Fibroblast of lung (primary cell): ENCODE measurements at regions not wholly inside any gene's neighbourhood (a gene's known extent, or its start where the extent isn't known, plus 50 kb on each side); places are given as distances from the start of the nearest gene placed in this dataset.

Experiments
- DNase-seq, 2 donors: peaks; one replicate each; pipeline versions ENCODE4 v3.0.0 to v3.0.0-alpha.2; 2010; ENCODE audit warnings: low read depth in 2 of 2
- H2AFZ ChIP-seq: 2 replicates; pipeline ENCODE4 v1.5.1; 2012; ENCODE audit warnings: low read length, control low read depth, inconsistent platforms
- H3K27ac ChIP-seq: 2 replicates; pipeline ENCODE4 v1.5.1; 2011; ENCODE audit warnings: low read length, control low read depth; ENCODE audit not compliant: insufficient read depth
- H3K27me3 ChIP-seq: 2 replicates; pipeline ENCODE4 v1.5.1; 2011; ENCODE audit warnings: mild to moderate bottlenecking, low read length; ENCODE audit not compliant: control insufficient read depth, insufficient read depth
- H3K36me3 ChIP-seq: 2 replicates; pipeline ENCODE4 v1.5.1; 2011; ENCODE audit warnings: low read length; ENCODE audit not compliant: control insufficient read depth, insufficient read depth
- H3K4me1 ChIP-seq: 2 replicates; pipeline ENCODE4 v1.5.1; 2011; ENCODE audit warnings: low read length; ENCODE audit not compliant: control insufficient read depth, insufficient read depth; ENCODE audit errors: extremely low read depth
- H3K4me2 ChIP-seq: 2 replicates; pipeline ENCODE4 v1.5.1; 2011; ENCODE audit warnings: low read length, control low read depth; ENCODE audit not compliant: insufficient read depth; ENCODE audit errors: extremely low read depth
- H3K4me3 ChIP-seq, 4 experiments: fragments of 200-600 bp in 1 of 4; sonication (generic) in 1 of 4; replicated peaks in 1 of 4; 2 replicates each; pipeline ENCODE4 v1.5.1; 2011 to 2016; ENCODE audit warnings: low read length in 4 of 4, low read depth in 3 of 4, mild to moderate bottlenecking in 3 of 4, control low read depth in 2 of 4, inconsistent platforms in 1 of 4, mixed read lengths in 1 of 4; ENCODE audit not compliant: insufficient read depth in 1 of 4; ENCODE audit errors: control extremely low read depth in 1 of 4
- H3K79me2 ChIP-seq: 2 replicates; pipeline ENCODE4 v1.5.1; 2012; ENCODE audit warnings: mild to moderate bottlenecking, low read length, inconsistent platforms; ENCODE audit not compliant: control insufficient read depth, insufficient read depth
- H3K9ac ChIP-seq: 2 replicates; pipeline ENCODE4 v1.5.1; 2011; ENCODE audit warnings: mild to moderate bottlenecking, low read length, control low read depth; ENCODE audit not compliant: insufficient read depth
- H3K9me3 ChIP-seq: 2 replicates; pipeline ENCODE4 v1.5.1; 2012; ENCODE audit warnings: low read depth, low read length; ENCODE audit not compliant: control insufficient read depth, insufficient read depth
- H4K20me1 ChIP-seq: 2 replicates; pipeline ENCODE4 v1.5.1; 2011; ENCODE audit warnings: low read length; ENCODE audit not compliant: control insufficient read depth, insufficient read depth; ENCODE audit errors: extremely low read depth
- EZH2 ChIP-seq: IDR thresholded peaks from 2 replicates; pipeline ENCODE4 v1.5.1; 2012; ENCODE audit warnings: low read length, control low read depth, mild to moderate bottlenecking; ENCODE audit errors: missing control alignments
- TF ChIP-seq, protein P1 (sequence below), 2 donors: IDR thresholded peaks in 1 of 2; conservative IDR thresholded peaks in 1 of 2; 1 replicate in 1 of 2; 2 replicates in 1 of 2; pipeline ENCODE4 v1.5.1; 2011 to 2012; ENCODE audit warnings: low read length in 2 of 2, control low read depth in 1 of 2, inconsistent platforms in 1 of 2, low read depth in 1 of 2, mild to moderate bottlenecking in 1 of 2

DNA sequence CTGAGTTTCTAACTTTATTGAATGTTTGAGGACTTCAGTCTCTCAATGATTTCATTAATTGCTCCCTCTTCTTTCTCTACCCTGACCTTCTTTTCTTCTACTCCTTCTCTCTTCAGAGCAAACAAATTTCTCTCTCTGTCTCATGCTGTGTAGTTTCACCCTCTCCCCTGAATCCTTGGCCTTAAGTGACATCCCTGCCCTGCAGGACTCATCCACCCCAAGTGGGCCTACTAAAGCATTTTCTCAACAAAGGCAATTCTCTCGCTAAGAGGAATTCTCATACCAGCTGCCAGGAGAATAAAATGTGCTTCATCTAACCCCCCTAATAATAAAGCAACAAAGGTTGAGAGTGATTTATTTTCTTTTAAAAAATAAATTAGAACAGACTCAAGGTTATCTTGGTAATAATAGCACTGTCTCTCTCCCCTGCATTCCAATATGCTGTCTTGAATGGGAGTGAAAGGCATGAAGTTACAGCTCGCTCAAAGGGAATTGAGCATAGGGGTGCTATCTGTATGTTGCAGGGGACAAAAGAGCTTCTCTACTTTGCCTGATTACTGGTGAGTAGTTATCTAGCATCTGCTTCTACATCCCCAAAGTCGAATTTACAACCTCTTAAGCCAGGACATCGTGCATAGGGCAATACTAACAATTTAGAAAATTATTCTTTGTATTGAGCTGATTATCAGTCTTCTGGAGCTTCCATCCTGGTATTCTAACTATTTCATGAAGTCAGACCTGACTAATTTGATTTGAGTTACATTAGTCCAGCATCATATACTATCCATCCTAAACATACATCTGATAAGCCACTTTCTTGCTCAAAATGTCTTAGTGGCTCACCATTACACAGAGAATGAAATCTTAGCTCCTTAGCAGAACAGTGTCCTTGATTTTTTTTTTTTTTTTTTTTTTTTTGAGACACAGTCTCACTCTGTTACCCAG is 76.9 kb upstream of the DNAJC19 start:
- H3K4me1 ChIP-seq = no peaks in the 10 kb centered on the region
- no peak overlapping the region for H3K9ac ChIP-seq
- H2AFZ ChIP-seq = no peak overlapping the region
- no peaks in the 10 kb centered on the region for H3K27me3 ChIP-seq
- no peaks in the 10 kb centered on the region for H3K9me3 ChIP-seq
- H3K4me2 ChIP-seq = no peak overlapping the region
- no peaks in the 10 kb centered on the region for H3K36me3 ChIP-seq
- no peak for DNase-seq
- H3K4me3 ChIP-seq = no peak overlapping the region
- H3K79me2 ChIP-seq = no peaks in the 10 kb centered on the region
- TF ChIP-seq, protein P1, sequence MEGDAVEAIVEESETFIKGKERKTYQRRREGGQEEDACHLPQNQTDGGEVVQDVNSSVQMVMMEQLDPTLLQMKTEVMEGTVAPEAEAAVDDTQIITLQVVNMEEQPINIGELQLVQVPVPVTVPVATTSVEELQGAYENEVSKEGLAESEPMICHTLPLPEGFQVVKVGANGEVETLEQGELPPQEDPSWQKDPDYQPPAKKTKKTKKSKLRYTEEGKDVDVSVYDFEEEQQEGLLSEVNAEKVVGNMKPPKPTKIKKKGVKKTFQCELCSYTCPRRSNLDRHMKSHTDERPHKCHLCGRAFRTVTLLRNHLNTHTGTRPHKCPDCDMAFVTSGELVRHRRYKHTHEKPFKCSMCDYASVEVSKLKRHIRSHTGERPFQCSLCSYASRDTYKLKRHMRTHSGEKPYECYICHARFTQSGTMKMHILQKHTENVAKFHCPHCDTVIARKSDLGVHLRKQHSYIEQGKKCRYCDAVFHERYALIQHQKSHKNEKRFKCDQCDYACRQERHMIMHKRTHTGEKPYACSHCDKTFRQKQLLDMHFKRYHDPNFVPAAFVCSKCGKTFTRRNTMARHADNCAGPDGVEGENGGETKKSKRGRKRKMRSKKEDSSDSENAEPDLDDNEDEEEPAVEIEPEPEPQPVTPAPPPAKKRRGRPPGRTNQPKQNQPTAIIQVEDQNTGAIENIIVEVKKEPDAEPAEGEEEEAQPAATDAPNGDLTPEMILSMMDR (conservative IDR thresholded peaks at IDR 0.05 in 1 of 2, IDR thresholded peaks at IDR 0.05 in 1 of 2; ENCODE audit: low read depth in 1 of 2, low read length in 2 of 2) = no peak
- no peak for TF ChIP-seq EZH2
- H3K27ac ChIP-seq = no peak overlapping the region
- H4K20me1 ChIP-seq = no peaks in the 10 kb centered on the region

DNA sequence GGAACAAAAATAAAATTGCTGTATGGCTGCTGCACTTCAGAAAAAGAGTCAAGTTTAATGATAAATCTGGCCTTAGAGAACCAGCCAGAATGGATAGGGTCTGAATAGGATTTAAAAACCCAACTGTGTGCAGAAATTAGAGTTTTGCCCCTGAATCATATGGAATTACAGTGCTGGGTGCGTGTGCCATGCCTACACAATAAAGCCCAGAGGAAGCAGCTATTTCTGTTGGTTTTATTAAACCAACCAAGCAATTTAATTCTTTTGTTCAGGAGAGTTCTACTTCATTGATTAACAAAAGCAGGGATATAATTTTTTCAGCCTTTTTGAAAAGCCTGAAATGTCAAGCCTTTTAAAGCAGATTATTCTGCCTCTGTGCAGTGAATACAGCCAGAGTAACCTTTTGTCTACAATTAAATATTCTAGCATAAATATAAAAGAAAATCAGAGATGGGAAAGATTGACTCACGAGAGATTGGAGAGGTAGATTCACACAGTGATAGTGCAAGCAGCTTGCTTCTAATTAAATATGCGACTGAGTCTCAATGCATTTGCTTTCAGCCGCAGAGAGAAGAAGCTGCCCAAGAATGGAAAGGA is 66.7 kb upstream of the DNAJC19 start:
- Histone ChIP-seq H2AFZ (no peak overlapping the region), H4K20me1 (no peaks in the 10 kb centered on the region), H3K9ac (no peak overlapping the region), H3K79me2 (no peaks in the 10 kb centered on the region), H3K4me1 (no peaks in the 10 kb centered on the region), H3K4me3 (no peak overlapping the region), H3K9me3 (no peaks in the 10 kb centered on the region), H3K4me2 (no peak overlapping the region), H3K36me3 (no peaks in the 10 kb centered on the region), H3K27me3 (no peaks in the 10 kb centered on the region), H3K27ac (no peak overlapping the region)
- no peak for DNase-seq
- TF ChIP-seq, protein P1 (conservative IDR thresholded peaks at IDR 0.05 in 1 of 2, IDR thresholded peaks at IDR 0.05 in 1 of 2; ENCODE audit: low read depth in 1 of 2, low read length in 2 of 2) = no peak
- TF ChIP-seq EZH2 = no peak

DNA sequence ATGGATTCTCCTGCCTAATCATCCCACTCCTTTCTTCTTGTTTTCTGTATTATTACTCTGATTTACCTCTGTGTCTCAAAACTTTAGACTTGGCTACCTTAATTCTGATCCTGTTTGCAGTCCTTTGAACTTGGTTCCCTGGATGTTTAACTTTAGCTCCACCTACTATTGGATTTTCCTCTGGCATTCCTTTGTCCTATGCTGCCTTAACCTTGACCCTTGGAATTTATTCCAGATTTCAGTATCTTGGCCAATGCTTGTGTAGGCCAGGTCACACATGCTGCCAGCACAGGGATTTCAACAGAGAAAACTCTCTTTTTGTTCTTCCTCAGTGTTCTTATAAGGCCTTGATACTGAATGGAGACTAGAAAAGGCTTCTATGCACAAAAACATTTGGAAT is 65.0 kb upstream of the DNAJC19 start:
- Histone ChIP-seq H3K4me2 (no peak overlapping the region), H3K4me3 (no peak overlapping the region), H3K4me1 (no peaks in the 10 kb centered on the region), H3K27me3 (no peaks in the 10 kb centered on the region), H3K9ac (no peak overlapping the region), H3K36me3 (no peaks in the 10 kb centered on the region), H3K9me3 (no peaks in the 10 kb centered on the region), H3K27ac (no peak overlapping the region), H4K20me1 (no peaks in the 10 kb centered on the region), H2AFZ (no peak overlapping the region), H3K79me2 (no peaks in the 10 kb centered on the region)
- TF ChIP-seq, protein P1 (conservative IDR thresholded peaks at IDR 0.05 in 1 of 2, IDR thresholded peaks at IDR 0.05 in 1 of 2; ENCODE audit: low read depth in 1 of 2, low read length in 2 of 2) = no peak
- TF ChIP-seq EZH2 = no peak
- DNase-seq = no peak
